ENCODE measurements at regions not wholly inside any gene's neighbourhood (a gene's known extent, or its start where the extent isn't known, plus 50 kb on each side); places are given as distances from the start of the nearest gene placed in this dataset.
"Not testable (repeated sequence)": the region's sequence is repeated elsewhere in the genome, so short reads cannot be mapped to it uniquely, and the experiment has no call there.

DNA sequence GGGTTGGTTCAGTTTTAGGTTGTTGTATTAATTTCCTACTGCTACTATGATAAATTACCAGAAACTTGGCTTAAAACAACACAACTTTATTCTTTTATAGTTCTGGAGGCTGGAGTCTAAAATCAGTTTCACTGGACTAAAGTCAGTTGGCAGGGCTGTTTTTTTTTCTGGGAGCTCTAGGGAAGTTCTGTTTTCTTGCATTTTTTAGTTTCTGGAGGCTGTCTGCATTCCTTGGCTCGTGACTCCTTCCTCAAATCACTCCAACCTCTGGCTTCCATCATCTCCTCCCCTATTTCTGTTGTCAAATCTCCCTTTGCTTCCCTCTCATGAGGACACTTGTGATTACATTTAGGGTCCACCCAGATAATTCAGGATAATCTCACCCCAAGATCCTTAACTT is 51.3 kb upstream of the SUB1 start:
- no peak for DNase-seq (ENCODE audit: low read depth in 1 of 2, low spot score in 1 of 2)
- in situ Hi-C loops (cut with HindIII; ENCODE audit: low pct_unique_long_range_greater_than_20kb, low sequenced_read_pairs), result no loop called here

DNA sequence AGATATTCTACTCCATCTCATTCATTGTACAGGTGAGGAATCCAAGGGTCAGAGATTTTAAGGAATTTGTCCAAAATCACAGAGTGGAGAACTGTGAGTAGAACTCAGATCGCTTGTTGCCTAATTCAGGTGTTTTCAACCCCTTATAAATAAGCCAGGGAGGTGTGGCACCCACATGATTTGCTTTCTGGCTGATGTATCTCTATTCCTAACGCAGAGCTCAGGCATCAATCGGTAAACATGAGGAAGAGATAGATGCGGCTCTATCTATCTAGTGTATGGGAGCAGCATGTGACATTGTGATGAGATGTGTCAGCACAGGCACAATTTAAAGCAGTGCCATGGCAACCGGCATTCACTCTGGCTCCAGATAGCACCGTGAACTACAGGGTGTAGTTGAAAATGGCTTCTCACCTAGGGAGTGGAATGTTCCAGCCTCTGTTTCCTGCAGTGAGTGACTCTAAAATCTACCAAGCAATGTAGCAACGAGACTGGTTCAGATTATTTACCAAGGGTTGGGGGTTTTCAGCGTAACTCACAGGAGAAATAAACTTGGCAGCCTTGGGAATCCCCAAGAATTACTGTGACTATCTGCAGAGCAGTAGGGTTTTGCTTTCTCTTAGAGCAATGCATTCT is 53.4 kb upstream of the SUB1 start:
- in situ Hi-C loops (cut with HindIII; ENCODE audit: low pct_unique_long_range_greater_than_20kb, low sequenced_read_pairs), result no loop called here

More for the DNA sequence above, 51.3 kb upstream of the SUB1 start:
- no peak for TF ChIP-seq JUND (IDR thresholded peaks at IDR 0.05; ENCODE audit: low read depth)

GRCh38 chr5:32527321-32527720 is 58.0 kb upstream of the SUB1 start:
- in situ Hi-C loops (cut with HindIII; ENCODE audit: low pct_unique_long_range_greater_than_20kb, low sequenced_read_pairs); DNase-seq (ENCODE audit: low read depth in 1 of 2, low spot score in 1 of 2): not testable (repeated sequence)

More for the DNA sequence above, 53.4 kb upstream of the SUB1 start:
- TF ChIP-seq JUND (IDR thresholded peaks at IDR 0.05; ENCODE audit: low read depth), result no peak
- DNase-seq (ENCODE audit: low read depth in 1 of 2, low spot score in 1 of 2), result no peak

DNA sequence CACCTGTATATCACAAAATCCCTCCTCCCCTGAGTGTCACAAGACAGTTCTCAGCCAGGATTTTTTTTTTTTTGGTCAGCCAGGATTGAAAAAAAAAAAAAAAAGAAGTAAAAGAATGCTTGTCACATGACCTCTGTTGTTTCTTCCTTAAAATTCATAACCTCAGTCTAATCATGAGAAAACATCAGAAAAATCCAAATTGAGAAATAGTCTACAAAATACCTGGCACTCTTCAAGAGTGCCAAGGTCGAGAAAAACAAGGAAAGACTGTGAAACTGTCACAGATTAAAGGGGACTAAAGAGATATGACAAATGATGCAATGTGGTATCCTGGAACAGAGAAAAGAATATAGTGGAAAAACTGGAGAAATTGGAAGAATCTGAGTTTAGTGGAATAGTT is 58.5 kb upstream of the SUB1 start:
- in situ Hi-C loops (cut with HindIII; ENCODE audit: low pct_unique_long_range_greater_than_20kb, low sequenced_read_pairs), result no loop called here
- DNase-seq (ENCODE audit: low read depth in 1 of 2, low spot score in 1 of 2), result no peak
- no peak for TF ChIP-seq JUND (IDR thresholded peaks at IDR 0.05; ENCODE audit: low read depth)

GRCh38 chr5:32523625-32524024 is 61.7 kb upstream of the SUB1 start:
- in situ Hi-C loops (cut with HindIII; ENCODE audit: low pct_unique_long_range_greater_than_20kb, low sequenced_read_pairs), result no loop called here
- TF ChIP-seq JUND (IDR thresholded peaks at IDR 0.05; ENCODE audit: low read depth), result no peak
- peak in 1 of 2 experiments; percentile 25 for DNase-seq (ENCODE audit: low read depth in 1 of 2, low spot score in 1 of 2)

DNA sequence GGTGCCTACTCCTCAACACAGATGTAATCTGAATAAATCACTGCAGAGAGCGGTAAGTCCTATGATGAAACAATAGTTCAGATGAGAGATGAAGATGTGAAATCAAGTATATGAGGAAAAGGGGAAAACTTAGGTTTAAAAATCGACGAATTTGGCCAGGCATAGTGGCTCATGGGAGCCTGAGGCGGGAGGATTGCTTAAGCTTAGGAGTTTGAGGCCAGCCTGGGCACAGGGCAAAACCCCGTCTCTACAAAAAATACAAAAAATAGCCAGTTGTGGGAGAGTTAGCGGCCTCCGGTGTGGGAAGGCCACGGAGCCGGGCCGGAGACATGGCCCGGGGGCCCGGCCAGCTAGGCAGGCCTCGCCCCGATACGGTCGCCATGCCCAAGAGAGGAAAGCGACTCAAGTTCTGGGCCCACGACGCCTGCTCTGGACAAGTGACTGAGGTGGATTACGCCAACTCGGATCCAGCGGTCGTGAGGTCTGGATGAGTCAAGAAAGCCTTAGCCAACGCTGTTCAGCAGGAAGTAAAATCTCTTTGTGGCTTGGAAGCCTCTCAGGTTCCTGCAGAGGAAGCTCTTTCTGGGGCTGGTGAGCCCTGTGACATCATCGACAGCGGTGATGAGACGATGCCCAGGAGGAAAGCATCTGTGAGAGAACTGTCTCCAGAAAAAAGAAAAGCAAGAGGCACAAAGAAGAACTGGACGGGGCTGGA is 62.8 kb upstream of the SUB1 start:
- in situ Hi-C loops (cut with HindIII; ENCODE audit: low pct_unique_long_range_greater_than_20kb, low sequenced_read_pairs), result no loop called here
- DNase-seq (ENCODE audit: low read depth in 1 of 2, low spot score in 1 of 2), result no peak
- TF ChIP-seq JUND (IDR thresholded peaks at IDR 0.05; ENCODE audit: low read depth), result no peak

GRCh38 chr5:32521481-32521880 is 63.9 kb upstream of the SUB1 start:
- no peak for DNase-seq (ENCODE audit: low read depth in 1 of 2, low spot score in 1 of 2)
- in situ Hi-C loops (cut with HindIII; ENCODE audit: low pct_unique_long_range_greater_than_20kb, low sequenced_read_pairs), result no loop called here
- TF ChIP-seq JUND (IDR thresholded peaks at IDR 0.05; ENCODE audit: low read depth), result no peak

DNA sequence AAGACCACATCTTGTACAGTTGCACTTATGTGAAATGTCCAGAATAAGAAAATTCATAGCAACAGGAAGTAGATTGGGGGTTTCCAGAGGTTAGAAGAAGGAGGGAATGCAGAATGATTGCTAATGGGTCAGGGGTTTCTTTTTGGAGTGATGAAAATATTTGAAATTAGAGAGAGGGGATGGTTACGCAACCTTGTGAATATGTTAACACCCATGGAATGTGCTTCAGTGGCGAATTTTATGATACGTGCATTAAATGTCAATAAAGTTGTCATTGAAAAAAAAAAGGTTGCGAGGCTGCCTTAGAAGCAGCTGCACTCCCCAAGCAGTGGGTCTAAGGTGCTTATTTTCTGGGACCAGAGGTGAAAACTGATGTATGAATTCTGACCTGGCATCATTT is 64.4 kb upstream of the SUB1 start:
- in situ Hi-C loops (cut with HindIII; ENCODE audit: low pct_unique_long_range_greater_than_20kb, low sequenced_read_pairs), result no loop called here
- no peak for TF ChIP-seq JUND (IDR thresholded peaks at IDR 0.05; ENCODE audit: low read depth)
- DNase-seq (ENCODE audit: low read depth in 1 of 2, low spot score in 1 of 2), result no peak

DNA sequence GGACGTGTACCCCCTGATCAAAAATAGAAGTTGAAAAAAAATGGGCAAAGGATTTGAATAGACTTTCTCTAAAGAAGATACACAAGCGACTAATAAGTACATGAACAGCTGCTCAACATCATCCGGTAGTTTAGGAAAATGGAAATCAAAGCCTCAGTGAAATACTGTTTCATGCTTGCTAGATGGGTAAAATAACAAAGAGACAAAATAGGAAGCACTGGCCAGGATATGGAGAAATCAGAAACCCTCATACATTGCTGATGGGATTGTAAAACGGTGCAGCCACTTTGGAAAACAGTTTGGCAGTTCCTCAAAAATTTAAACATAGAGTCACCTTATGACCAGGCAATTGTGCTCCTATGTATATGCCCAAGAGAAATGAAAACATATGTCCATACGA is 65.0 kb upstream of the SUB1 start:
- in situ Hi-C loops (cut with HindIII; ENCODE audit: low pct_unique_long_range_greater_than_20kb, low sequenced_read_pairs), result no loop called here

DNA sequence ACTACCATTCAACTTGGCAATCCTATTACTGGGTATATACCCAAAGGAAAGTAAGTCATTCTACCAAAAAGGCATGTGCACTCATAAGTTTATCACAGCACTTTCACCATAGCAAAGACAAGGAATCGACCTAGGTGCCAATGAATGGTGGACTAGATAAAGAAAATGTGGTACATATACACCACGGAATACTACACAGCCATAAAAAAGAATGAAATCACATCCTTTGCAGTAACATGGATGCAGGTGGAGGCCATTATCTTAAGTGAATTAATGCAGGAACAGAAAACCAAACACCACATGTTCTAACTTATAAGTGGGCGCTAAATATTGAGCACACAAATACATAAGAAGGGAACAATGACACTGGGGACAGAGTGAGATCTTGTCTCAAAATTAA is 65.8 kb upstream of the SUB1 start:
- in situ Hi-C loops (cut with HindIII; ENCODE audit: low pct_unique_long_range_greater_than_20kb, low sequenced_read_pairs), result no loop called here
- no peak for TF ChIP-seq JUND (IDR thresholded peaks at IDR 0.05; ENCODE audit: low read depth)
- DNase-seq (ENCODE audit: low read depth in 1 of 2, low spot score in 1 of 2), result no peak

More for the DNA sequence above, 65.0 kb upstream of the SUB1 start:
- no peak for DNase-seq (ENCODE audit: low read depth in 1 of 2, low spot score in 1 of 2)
- no peak for TF ChIP-seq JUND (IDR thresholded peaks at IDR 0.05; ENCODE audit: low read depth)

GRCh38 chr5:32514806-32515205 is 70.3 kb upstream of the ZFR start:
- no peak for TF ChIP-seq JUND (IDR thresholded peaks at IDR 0.05; ENCODE audit: low read depth)
- DNase-seq (ENCODE audit: low read depth in 1 of 2, low spot score in 1 of 2), result no peak
- in situ Hi-C loops (cut with HindIII; ENCODE audit: low pct_unique_long_range_greater_than_20kb, low sequenced_read_pairs), result no loop called here

- DNase-seq (ENCODE audit: low read depth in 1 of 2, low spot score in 1 of 2), result no peak
- in situ Hi-C loops (cut with HindIII; ENCODE audit: low pct_unique_long_range_greater_than_20kb, low sequenced_read_pairs), result no loop called here
- TF ChIP-seq JUND (IDR thresholded peaks at IDR 0.05; ENCODE audit: low read depth), result no peak
Measured at GRCh38 chr5:32512926-32513325, 68.4 kb upstream of the ZFR start.

DNA sequence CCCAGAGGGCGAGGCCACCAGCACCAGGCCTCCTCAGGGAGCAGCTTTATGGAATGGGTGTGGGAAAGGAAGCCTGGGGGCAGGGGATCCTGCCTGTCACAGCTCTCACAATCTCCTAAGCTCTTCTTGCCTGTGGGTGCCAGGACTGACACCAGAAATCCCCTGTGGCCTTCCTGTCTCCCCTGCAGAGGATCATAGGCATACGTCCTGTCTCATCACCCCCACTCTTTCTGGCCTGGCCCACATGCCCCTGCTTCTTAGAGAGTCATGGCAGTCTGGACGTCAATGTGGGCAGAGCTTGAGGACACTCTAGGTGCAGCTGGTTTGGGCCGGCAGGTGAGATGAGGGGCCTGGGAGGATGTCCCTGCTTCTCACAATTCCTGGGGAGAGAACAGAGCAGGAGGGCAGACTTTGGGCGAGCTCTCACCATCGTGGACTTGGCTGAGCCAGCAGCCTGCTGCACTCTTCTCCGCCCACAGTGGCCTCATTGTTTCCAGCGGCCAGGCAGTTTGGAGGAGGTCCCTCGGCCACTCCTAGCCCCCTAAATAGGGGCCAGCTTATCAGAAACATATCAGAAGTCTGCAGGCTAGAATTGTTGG is 67.3 kb upstream of the ZFR start:
- DNase-seq (ENCODE audit: low read depth in 1 of 2, low spot score in 1 of 2), result no peak
- TF ChIP-seq JUND (IDR thresholded peaks at IDR 0.05; ENCODE audit: low read depth), result no peak
- in situ Hi-C loops (cut with HindIII; ENCODE audit: low pct_unique_long_range_greater_than_20kb, low sequenced_read_pairs), result no loop called here
